Stimulated activated CD4-positive, alpha-beta T cell treated with anti-CD3 and anti-CD28 coated beads, Interleukin-15, amount 100 ng/mL, for 48 hours (primary cell): ENCODE measurements at regions not wholly inside any gene's neighbourhood (a gene's known extent, or its start where the extent isn't known, plus 50 kb on each side); places are given as distances from the start of the nearest gene placed in this dataset.
"Not testable (repeated sequence)": the region's sequence is repeated elsewhere in the genome, so short reads cannot be mapped to it uniquely, and the experiment has no call there.

Experiments used
- DNase-seq, 2 donors: peaks; one replicate each; pipeline ENCODE4 v3.0.0-alpha.2; 2020; ENCODE audit warnings: low read depth in 2 of 2

DNA sequence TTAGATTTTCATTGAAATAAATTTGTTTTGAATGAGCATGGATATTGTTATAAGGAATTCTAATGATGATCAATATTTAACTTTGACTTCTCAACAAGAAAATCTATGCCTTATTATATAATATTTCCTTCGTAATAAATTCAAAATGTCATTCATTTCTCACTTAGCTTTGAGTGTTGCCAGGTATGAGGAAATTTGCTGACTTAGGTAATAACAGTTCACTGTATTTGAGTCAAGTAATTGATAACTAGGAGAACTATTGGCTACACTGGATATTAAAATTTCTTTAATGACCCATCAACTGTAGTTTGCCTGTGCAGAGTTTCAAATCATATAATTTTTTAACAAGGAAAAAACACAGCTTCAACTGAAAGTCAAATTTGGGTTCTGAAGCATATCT lies 746.6 kb downstream of the SLITRK5 start:
- no peak for DNase-seq

DNA sequence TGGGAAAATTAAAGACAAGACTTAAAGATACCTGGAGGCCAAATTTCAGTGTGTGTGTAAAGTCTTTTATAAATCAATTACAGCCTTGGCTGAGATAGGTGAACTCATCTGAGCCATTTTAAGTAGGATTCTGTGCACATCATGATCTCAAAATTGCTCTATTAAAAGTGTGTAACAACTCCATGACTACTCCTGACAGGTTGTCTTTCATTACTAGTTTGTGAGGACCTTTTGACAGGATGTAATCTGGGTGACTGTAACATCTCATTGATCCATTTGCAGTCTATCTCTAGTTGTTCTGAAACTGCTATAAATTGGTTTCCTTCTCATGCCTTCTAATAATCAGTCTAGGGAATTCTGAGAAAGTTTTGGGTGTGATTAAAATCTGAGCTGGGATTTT lies 753.3 kb downstream of the SLITRK5 start:
- DNase-seq = no peak

DNA sequence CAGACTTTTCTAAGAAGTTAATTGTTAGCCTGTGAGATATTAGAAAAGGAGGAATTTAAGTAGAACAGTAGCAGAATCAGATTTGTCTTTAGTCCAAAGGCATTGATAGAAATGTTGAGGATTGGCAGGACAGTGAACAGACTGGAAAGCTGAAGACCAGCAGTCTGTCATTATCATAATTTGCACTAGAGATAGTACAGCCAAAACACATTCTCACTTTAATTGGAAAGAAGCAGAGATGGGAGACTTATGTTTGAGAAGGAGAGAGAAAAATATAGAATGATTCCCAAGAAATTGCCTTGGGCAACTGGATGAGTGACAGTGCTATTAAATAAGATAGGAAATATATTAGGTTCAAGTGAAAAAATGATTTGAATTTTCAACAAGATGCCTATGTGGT lies 755.5 kb downstream of the SLITRK5 start:
- DNase-seq = no peak

DNA sequence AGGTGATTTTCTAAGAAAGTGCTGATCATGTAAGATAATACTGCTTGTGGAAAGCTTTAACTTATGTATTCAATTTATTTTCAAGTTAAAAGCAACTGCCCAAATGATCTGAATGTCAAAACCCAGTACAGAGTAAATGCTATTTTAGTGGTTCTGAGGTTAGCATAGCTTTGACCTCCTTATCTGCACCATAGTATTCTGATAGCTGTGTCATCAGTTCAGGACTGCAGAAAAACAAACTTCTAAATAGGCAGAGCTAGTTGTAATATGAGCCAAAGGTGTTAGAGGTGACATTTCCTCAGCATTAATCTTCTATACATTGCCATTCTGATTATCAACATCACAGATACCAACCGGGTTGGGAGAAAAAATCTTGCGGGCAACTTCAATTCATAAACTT lies 758.7 kb downstream of the SLITRK5 start:
- no peak for DNase-seq

DNA sequence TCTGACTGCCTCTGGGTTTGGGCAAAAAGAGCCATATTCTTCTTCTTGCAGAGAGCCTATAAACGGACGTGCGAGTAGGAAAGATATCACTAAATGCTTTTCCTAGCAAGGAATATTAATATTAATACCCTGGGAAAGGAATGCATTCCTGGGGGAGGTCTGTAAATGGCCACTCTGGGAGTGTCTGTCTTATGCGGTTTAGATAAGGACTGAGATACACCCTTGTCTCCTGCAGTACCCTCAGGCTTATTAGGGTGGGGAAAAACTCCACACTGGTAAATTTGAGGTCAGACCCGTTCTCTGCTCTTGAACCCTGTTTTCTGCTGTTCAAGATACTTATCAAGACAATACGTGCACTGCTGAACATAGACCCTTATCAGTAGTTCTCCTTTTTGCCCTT lies 763.8 kb downstream of the SLITRK5 start:
- DNase-seq = no peak

DNA sequence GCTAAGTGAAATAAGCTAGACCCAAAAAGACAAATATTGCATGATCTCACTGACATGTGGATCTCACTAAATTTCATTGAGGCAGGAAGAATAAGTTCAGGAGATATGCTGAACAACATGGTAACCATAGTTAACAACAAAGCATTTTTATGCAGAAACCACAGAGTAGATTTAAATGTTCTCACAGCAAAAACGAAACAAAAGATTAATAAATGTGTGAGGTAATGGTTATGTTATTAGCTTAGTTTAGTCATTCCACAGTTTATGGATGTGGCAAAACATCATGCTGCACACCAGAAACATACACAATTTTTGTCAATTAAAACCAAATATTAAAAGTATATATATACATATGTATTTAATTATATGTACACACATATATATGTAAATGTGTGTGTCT lies 765.8 kb downstream of the SLITRK5 start:
- no peak for DNase-seq

- no peak for DNase-seq
Measured at GRCh38 chr13:88450515-88450914, 779.3 kb downstream of the SLITRK5 start.

DNA sequence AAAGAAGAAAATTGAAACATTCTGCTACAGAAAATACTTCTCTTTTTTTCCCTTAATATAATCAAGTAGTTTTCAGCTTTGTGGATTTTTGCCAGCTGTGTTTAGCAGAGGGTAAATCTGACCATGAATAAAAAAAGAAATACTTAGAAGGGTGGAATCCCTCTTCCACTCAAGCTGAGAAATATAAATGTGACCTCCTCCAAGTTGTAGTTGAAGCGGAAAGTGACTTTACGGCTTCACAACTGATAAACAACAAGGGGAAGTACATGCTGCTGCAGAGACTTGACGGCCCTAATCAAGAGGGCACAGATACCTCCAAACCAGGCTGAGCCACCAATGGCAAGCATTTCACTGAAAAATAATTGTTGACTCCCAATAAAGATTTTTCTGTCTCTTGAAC lies 785.0 kb downstream of the SLITRK5 start:
- no peak for DNase-seq

- DNase-seq = no peak
Measured at GRCh38 chr13:88459331-88459730, 788.2 kb downstream of the SLITRK5 start.

- no peak for DNase-seq
Measured at GRCh38 chr13:88461272-88462009, 790.3 kb downstream of the SLITRK5 start.

- no peak for DNase-seq
Measured at GRCh38 chr13:88464851-88465250, 793.7 kb downstream of the SLITRK5 start.

DNA sequence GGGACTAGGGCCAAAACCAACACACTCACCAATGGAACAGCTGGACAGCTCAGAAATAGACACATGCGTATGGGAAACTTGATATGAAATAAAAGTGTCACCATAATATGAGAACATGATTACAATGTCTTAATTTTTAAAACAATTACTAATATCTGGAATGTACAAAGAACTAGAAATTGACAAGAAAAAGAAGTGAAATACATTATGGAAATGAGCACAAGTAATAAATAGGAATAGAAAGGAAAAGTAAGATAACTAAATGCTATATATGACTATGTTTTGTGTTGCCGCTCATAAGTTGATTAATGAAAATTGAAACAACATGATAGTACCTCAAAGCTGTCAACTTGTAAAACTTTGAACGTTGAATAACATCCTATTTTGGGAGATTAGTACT lies 801.1 kb downstream of the SLITRK5 start:
- no peak for DNase-seq

DNA sequence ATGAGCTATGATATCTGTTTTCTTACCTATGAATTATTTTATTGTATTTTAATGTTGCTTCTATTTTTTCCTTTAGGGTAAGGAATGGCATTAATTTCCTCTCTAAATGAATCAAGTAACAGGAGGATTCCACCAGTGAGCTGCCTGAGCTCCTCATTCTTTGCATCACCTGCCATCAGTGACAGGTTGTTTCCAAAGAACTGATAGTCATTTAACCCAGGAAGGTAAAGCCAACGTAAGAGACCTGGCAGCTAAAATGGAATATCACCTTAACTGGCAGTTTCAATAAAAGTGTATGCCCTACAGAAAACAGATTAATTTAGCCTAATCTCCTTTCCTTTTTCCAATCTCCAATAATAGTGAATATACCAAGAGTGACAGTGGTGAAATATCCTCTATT lies 812.0 kb downstream of the SLITRK5 start:
- no peak for DNase-seq

DNA sequence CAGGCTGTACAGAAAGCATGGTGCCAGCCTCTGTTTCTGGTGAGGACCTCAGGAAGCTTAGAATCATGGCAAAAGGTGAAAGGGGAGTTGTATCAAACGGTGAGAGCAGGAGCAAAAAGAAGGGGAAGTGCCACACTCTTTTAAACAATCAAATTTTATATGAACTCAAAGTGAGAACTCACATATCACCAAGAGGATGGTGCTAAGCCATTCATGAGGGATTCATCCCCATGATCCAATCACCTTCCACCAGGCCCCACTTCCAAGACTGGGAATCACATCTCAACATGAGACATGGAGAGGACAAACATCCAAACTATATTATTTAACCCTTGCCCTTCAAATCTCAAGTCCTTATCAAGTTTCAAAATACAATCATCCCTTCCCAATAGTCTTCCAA lies 836.7 kb downstream of the SLITRK5 start:
- no peak for DNase-seq

- not testable (repeated sequence) for DNase-seq
Measured at GRCh38 chr13:88512993-88513392, 841.8 kb downstream of the SLITRK5 start.

GRCh38 chr13:88526186-88526852 lies 855.1 kb downstream of the SLITRK5 start:
- DNase-seq = no peak

DNA sequence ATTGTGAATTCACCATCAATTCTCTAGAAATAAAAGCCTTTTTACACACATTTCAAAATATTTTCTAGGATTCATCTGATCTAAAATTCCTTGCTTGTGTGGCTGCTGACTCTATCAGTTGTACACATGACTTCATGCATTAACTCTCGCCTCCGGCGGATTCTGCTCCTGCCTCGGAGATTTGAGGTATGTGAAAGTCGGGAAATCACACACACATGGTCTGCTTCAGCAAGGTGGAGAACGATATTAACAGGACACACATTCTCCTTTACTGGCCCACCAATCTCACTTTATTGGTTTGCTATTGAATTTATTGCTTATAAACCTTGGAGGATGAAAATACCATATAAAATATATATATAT lies 855.7 kb downstream of the SLITRK5 start:
- DNase-seq = no peak

DNA sequence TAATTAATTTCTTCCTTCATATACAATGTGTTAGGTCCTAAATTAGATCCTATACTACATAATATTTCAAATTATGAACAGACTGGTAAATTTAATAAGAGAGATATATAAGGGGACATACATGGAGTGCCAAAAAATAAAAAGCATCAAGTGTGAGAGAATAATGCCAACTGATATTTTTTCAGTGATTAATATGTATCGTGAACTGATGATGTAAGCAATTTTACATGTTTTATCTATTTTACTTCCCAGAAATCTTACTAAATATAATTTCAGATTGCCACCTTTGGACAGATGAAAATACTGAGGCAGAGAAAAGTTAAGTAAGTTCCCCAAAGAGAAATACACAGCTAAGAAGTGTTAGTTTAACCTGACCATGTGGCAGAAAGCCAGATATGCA lies 870.8 kb downstream of the SLITRK5 start:
- no peak for DNase-seq

- no peak for DNase-seq
Measured at GRCh38 chr13:88544836-88545235, 873.7 kb downstream of the SLITRK5 start.

DNA sequence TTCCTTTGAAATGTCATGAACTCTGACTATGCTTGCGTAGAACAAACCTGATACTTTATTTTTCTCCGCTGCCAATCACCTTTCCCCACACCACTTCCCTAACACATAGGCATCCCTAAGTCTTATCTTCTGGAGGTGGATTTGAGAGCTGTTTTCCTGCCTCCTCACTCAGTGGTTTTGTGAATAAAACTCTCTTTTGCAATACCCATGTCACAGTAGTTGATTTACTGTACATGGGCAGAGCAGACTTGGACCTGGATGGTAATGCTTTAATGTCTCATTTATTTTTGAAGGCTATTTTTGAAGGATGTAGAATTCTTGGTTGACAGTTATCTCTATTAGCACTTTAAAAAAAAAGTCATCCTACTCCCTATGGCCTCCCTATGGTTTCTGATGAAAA lies 881.8 kb downstream of the SLITRK5 start:
- DNase-seq = no peak

GRCh38 chr13:88565566-88565965 lies 894.4 kb downstream of the SLITRK5 start:
- no peak for DNase-seq

- DNase-seq = no peak
Measured at GRCh38 chr13:88585861-88586260, 914.7 kb downstream of the SLITRK5 start.

GRCh38 chr13:88586263-88586662 lies 915.1 kb downstream of the SLITRK5 start:
- DNase-seq = no peak

DNA sequence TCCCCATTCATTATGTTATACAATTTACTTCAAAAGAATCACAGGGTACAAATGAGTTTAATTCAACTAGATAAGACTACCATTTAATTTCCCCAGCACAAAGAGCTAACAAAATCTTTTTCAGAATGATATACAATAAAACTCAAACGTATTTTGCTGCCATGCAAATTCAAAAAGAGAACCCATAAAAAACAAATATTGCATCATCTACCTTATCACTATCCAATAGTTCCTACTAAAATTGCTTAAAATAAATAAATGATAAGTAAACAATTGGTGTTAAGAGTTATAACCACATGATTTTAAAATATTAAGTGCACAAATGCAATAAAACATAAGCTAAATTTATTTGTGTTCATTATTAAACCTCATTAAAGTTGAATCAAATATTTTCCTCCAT lies 919.4 kb downstream of the SLITRK5 start:
- no peak for DNase-seq
